ENCODE measurements at regions not wholly inside any gene's neighbourhood (a gene's known extent, or its start where the extent isn't known, plus 50 kb on each side); places are given as distances from the start of the nearest gene placed in this dataset.

- FAIRE-seq = no peak
- DNase-seq (ENCODE audit: insufficient read length, low spot score) = no peak
- no peak for TF ChIP-seq SPI1 (IDR thresholded peaks at IDR 0.05; ENCODE audit: low read depth, low read length)
Measured at GRCh38 chr11:131192628-131193027, 177.8 kb upstream of the NTM start.

- FAIRE-seq = no peak
- no peak for TF ChIP-seq POU2F2 (IDR thresholded peaks at IDR 0.05; ENCODE audit: low read depth, low read length)
- no peak for TF ChIP-seq TAF1 (IDR thresholded peaks at IDR 0.05; ENCODE audit: low read depth, low read length)
- no peak for TF ChIP-seq SPI1 (IDR thresholded peaks at IDR 0.05; ENCODE audit: low read depth, low read length)
- TF ChIP-seq POLR2AphosphoS5 (IDR thresholded peaks at IDR 0.05; ENCODE audit: low read depth, low read length) = no peak
- no peak for TF ChIP-seq PAX5 (IDR thresholded peaks at IDR 0.05; ENCODE audit: insufficient read depth, low read length, severe bottlenecking)
- no peak for TF ChIP-seq POLR2A (IDR thresholded peaks at IDR 0.05; ENCODE audit: low read depth, low read length)
- no peak for DNase-seq (ENCODE audit: insufficient read length, low spot score)
Measured at GRCh38 chr11:131193031-131193501, 177.3 kb upstream of the NTM start.

- TF ChIP-seq POLR2A (IDR thresholded peaks at IDR 0.05; ENCODE audit: low read depth, low read length) = no peak
- no peak for TF ChIP-seq PAX5 (IDR thresholded peaks at IDR 0.05; ENCODE audit: insufficient read depth, low read length, severe bottlenecking)
- TF ChIP-seq SPI1 (IDR thresholded peaks at IDR 0.05; ENCODE audit: low read depth, low read length) = no peak
- no peak for TF ChIP-seq POLR2AphosphoS5 (IDR thresholded peaks at IDR 0.05; ENCODE audit: low read depth, low read length)
- TF ChIP-seq TAF1 (IDR thresholded peaks at IDR 0.05; ENCODE audit: low read depth, low read length) = no peak
- TF ChIP-seq POU2F2 (IDR thresholded peaks at IDR 0.05; ENCODE audit: low read depth, low read length) = no peak
- DNase-seq (ENCODE audit: insufficient read length, low spot score) (no peak), FAIRE-seq (no peak)
Measured at GRCh38 chr11:131194726-131195125, 175.7 kb upstream of the NTM start.

GRCh38 chr11:131195661-131196517 is 174.5 kb upstream of the NTM start:
- DNase-seq (ENCODE audit: insufficient read length, low spot score) (no peak), FAIRE-seq (no peak)
- TF ChIP-seq POLR2A (IDR thresholded peaks at IDR 0.05; ENCODE audit: low read depth, low read length) (no peak), PAX5 (IDR thresholded peaks at IDR 0.05; ENCODE audit: insufficient read depth, low read length, severe bottlenecking) (no peak), TAF1 (IDR thresholded peaks at IDR 0.05; ENCODE audit: low read depth, low read length) (no peak), POLR2AphosphoS5 (IDR thresholded peaks at IDR 0.05; ENCODE audit: low read depth, low read length) (no peak), SPI1 (IDR thresholded peaks at IDR 0.05; ENCODE audit: low read depth, low read length) (no peak), POU2F2 (IDR thresholded peaks at IDR 0.05; ENCODE audit: low read depth, low read length) (no peak)

GRCh38 chr11:131198161-131199014 is 172.0 kb upstream of the NTM start:
- no peak for FAIRE-seq
- TF ChIP-seq SPI1 (IDR thresholded peaks at IDR 0.05; ENCODE audit: low read depth, low read length) = no peak
- TF ChIP-seq POLR2AphosphoS5 (IDR thresholded peaks at IDR 0.05; ENCODE audit: low read depth, low read length) = no peak
- TF ChIP-seq PAX5 (IDR thresholded peaks at IDR 0.05; ENCODE audit: insufficient read depth, low read length, severe bottlenecking) = no peak
- TF ChIP-seq POLR2A (IDR thresholded peaks at IDR 0.05; ENCODE audit: low read depth, low read length) = no peak
- no peak for TF ChIP-seq TAF1 (IDR thresholded peaks at IDR 0.05; ENCODE audit: low read depth, low read length)
- TF ChIP-seq POU2F2 (IDR thresholded peaks at IDR 0.05; ENCODE audit: low read depth, low read length) = no peak
- no peak for DNase-seq (ENCODE audit: insufficient read length, low spot score)

GRCh38 chr11:131199015-131199280 is 171.5 kb upstream of the NTM start:
- no peak for FAIRE-seq
- DNase-seq (ENCODE audit: insufficient read length, low spot score) = no peak
- no peak for TF ChIP-seq POLR2A (IDR thresholded peaks at IDR 0.05; ENCODE audit: low read depth, low read length)
- no peak for TF ChIP-seq POU2F2 (IDR thresholded peaks at IDR 0.05; ENCODE audit: low read depth, low read length)
- TF ChIP-seq POLR2AphosphoS5 (IDR thresholded peaks at IDR 0.05; ENCODE audit: low read depth, low read length) = no peak
- TF ChIP-seq TAF1 (IDR thresholded peaks at IDR 0.05; ENCODE audit: low read depth, low read length) = no peak
- TF ChIP-seq PAX5 (IDR thresholded peaks at IDR 0.05; ENCODE audit: insufficient read depth, low read length, severe bottlenecking) = no peak
- TF ChIP-seq SPI1 (IDR thresholded peaks at IDR 0.05; ENCODE audit: low read depth, low read length) = no peak

- no peak for DNase-seq (ENCODE audit: insufficient read length, low spot score)
- TF ChIP-seq POU2F2 (IDR thresholded peaks at IDR 0.05; ENCODE audit: low read depth, low read length) (no peak), TAF1 (IDR thresholded peaks at IDR 0.05; ENCODE audit: low read depth, low read length) (no peak), POLR2A (IDR thresholded peaks at IDR 0.05; ENCODE audit: low read depth, low read length) (no peak), POLR2AphosphoS5 (IDR thresholded peaks at IDR 0.05; ENCODE audit: low read depth, low read length) (no peak), SPI1 (IDR thresholded peaks at IDR 0.05; ENCODE audit: low read depth, low read length) (no peak), PAX5 (IDR thresholded peaks at IDR 0.05; ENCODE audit: insufficient read depth, low read length, severe bottlenecking) (no peak)
- FAIRE-seq = no peak
Measured at GRCh38 chr11:131201674-131202073, 168.7 kb upstream of the NTM start.

GRCh38 chr11:131203040-131203439 is 167.4 kb upstream of the NTM start:
- DNase-seq (ENCODE audit: insufficient read length, low spot score) (no peak), FAIRE-seq (no peak)
- TF ChIP-seq PAX5 (IDR thresholded peaks at IDR 0.05; ENCODE audit: insufficient read depth, low read length, severe bottlenecking) (no peak), SPI1 (IDR thresholded peaks at IDR 0.05; ENCODE audit: low read depth, low read length) (no peak), TAF1 (IDR thresholded peaks at IDR 0.05; ENCODE audit: low read depth, low read length) (no peak), POLR2AphosphoS5 (IDR thresholded peaks at IDR 0.05; ENCODE audit: low read depth, low read length) (no peak), POLR2A (IDR thresholded peaks at IDR 0.05; ENCODE audit: low read depth, low read length) (no peak), POU2F2 (IDR thresholded peaks at IDR 0.05; ENCODE audit: low read depth, low read length) (no peak)

GRCh38 chr11:131204282-131204681 is 166.1 kb upstream of the NTM start:
- FAIRE-seq (no peak), DNase-seq (ENCODE audit: insufficient read length, low spot score) (no peak)
- TF ChIP-seq POLR2AphosphoS5 (IDR thresholded peaks at IDR 0.05; ENCODE audit: low read depth, low read length) = no peak
- TF ChIP-seq PAX5 (IDR thresholded peaks at IDR 0.05; ENCODE audit: insufficient read depth, low read length, severe bottlenecking) = no peak
- no peak for TF ChIP-seq POU2F2 (IDR thresholded peaks at IDR 0.05; ENCODE audit: low read depth, low read length)
- no peak for TF ChIP-seq SPI1 (IDR thresholded peaks at IDR 0.05; ENCODE audit: low read depth, low read length)
- no peak for TF ChIP-seq POLR2A (IDR thresholded peaks at IDR 0.05; ENCODE audit: low read depth, low read length)
- no peak for TF ChIP-seq TAF1 (IDR thresholded peaks at IDR 0.05; ENCODE audit: low read depth, low read length)

Measured in GM12891 (cell line).